ENCODE measurements at regions not wholly inside any gene's neighbourhood (a gene's known extent, or its start where the extent isn't known, plus 50 kb on each side); places are given as distances from the start of the nearest gene placed in this dataset.
"Not testable (repeated sequence)": the region's sequence is repeated elsewhere in the genome, so short reads cannot be mapped to it uniquely, and the experiment has no call there.

DNA sequence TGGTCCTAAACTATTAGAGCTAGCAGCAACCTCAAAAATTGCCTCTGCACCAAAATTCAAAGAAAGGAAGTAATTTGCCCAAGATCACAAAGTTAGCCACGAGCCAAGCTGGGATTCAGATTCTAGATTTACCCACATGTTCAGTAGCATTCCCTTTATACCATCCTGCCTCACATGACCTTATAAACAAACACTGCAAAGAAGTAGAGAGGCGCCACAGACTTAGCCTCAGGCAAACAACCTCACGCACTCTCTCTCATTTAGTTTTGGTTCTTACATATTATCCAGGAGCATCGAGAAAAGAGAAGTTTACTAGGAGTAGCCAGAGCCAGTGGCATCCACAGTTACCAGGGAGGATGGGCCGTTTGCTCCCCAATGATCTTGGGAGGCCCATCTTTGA is 226.6 kb downstream of the OSR1 start:
- no peak for DNase-seq

DNA sequence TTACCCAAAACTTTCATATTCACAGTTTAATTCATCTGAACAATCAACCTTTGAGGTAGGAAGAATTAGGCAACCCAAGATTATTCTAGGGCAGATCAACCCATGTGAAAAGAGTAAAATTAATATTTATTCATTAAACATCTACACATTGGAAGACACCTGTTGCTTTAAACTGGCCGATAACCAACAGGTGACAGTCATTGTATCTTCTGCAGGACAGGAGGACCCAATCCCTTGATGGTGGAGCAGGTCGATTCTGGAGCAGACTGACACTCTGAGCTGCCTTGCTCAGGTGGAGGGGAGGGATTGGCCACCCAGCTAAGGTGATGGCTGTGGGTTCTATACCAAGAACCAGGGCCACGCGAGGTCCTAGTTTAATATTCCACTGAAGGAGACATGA is 230.3 kb downstream of the OSR1 start:
- no peak for DNase-seq

DNA sequence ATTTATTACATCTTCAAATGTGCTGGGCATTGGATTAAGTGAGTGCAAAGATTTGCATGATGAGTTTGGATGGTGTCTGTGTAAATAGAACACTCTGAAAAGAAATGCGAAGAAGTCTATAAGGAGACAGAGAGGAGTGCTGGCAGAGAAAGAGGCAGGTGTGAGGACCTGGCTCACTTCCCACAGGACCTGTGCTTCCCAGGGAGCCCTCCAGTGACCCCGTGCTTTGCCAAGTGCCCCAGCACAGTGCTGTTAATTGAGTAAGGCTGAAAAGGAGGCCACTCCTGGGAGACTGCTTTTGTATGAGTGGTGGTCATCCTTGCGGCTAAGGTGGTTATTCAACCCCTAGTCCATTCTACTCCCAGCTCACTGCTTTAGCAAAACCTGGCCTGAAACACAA is 230.8 kb downstream of the OSR1 start:
- no peak for DNase-seq

DNA sequence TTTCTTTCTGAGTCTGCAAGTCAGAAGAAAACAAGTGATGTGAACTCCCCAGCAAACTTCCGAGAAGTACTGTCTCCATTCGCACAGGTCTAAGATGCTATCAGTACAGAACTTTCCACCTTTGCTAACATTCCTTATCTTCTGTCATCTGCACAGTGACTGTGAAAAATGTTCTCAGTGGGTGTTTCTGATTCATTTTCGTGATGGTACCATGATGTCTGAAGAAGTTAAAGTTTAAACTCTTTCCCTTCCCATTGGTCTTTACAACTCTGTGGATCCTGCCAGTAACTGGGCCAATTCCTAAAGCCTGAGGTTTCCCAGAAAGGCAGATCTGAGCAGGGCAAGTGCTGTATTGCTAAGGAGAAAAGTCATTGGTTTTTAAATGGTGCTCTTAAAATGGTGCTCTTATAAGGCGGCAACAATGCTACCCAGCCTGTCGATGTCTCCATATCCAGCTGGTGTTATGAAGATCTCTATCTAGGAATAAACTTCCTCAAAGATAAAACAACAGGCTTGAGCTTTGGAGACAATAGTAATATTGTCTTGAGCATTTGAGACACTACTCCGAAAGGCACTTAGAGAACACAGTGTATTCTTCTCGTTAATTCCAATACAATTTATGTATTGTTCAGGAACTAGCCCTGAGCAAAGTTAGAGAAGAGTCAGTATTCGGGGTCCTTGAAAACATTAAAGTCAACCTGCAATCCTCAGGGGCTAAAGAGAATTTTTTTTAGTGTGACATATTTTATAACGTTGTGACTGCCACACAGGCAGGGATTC is 232.3 kb downstream of the OSR1 start:
- no peak for DNase-seq

DNA sequence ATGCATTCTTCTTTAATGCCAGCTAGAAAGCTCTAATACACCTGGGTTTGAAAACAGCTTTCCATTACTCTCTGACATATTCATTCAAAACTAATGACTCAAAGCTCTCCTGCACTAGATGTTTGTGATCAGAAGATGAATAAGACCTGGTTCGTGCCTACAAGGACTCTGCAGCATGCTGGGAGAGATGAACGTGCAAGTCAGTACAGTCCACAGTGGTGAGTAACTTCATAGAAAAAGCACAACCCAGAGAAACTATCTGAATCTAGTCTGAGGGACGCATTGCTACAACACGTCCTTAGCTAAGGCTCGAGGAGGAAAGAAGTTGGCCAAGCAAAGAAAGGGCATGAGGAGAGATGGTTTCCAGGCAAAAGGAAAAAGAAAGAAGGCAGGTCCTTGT is 234.3 kb downstream of the OSR1 start:
- DNase-seq, result no peak

DNA sequence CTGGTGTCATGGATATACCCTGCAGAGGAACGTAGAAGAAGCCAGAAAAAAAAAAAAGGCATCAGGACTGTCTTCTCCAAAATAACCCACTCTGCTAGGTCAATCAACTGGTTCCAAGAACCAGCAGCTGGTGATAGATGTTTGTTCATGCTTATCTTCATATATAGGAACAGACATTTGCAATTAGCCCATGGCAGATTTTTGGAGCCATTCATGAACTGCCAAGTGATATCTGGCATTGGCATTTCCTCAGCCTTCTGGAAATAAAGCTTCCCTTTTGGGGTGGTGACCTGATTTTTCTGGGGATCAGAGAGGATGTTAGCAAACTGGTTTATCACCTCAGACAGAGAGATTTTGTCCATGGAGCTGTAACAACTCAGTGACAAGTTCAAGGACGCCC is 234.9 kb downstream of the OSR1 start:
- DNase-seq, result no peak

DNA sequence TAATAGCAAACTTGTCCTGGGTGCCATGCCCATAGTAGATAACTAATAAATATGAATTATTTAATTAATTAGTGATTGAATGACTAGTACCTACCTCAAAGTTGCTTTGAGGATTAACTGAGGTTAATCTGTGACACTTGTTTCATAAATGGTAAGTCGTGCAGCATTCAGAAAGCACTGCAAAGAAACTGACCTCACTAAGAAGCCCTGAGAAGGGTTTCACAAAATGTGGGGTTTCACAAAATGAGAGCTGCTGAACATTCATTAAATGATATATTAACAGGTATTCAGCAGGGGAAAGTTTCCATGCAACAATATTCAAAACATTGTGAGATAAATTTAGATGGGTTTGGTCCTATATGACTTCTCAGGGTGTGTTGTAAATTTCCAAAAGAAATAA is 236.2 kb downstream of the OSR1 start:
- no peak for DNase-seq

DNA sequence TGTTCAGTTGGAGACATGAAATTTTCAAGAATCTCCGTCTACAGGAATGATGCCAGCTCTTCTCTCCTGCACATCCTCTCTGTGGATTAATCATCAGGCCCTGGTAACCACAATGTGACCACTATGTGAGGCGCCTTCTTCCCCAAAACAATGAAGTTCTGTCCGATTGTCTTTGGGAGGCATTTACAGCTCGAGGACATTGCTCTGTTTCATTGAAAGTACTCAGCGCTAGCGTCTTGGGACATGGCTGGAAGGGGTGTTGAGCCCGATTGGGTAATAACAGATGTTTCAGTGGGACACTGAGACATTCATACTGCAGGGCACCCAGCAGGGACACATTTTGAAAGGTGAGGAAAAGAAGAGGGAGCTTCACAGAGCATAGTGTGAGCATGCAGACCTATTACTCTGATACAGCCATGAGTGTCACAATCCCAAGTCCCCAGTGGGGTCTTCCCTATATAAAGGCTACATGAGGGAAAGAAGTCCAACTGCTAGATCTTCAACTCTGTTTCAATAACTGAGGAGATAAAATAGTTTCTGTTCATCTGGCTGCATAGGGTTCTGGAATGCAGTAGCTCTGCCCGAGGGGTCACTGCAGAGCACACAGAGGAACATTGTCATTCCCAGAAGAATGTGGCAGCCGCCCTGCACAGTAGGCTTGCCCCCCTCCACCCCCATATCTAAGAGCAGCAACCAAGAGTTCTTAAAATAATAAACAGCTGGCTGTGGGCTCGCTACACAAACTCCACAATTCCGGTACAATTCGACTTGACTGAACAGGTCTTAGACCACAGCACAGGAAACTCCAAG is 237.3 kb downstream of the OSR1 start:
- no peak for DNase-seq

DNA sequence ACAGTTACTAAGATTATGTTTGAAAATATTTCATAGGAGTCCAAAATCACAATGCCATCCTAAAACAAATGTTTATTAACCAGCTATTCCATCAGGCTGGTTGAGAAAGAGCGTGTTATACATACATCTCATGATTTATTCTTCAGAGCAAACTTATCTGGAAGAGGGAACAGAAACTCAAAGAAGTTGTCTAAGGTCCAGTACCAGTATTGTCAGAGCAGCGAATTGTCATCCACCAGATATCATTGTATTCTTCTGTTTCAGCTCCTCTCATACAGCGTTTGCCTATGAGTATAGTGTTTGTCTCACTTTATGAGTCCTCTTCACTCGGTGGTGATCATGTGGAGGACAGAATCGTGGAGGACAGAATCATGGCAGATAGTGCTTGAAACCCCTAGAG is 238.2 kb downstream of the OSR1 start:
- DNase-seq, result no peak

DNA sequence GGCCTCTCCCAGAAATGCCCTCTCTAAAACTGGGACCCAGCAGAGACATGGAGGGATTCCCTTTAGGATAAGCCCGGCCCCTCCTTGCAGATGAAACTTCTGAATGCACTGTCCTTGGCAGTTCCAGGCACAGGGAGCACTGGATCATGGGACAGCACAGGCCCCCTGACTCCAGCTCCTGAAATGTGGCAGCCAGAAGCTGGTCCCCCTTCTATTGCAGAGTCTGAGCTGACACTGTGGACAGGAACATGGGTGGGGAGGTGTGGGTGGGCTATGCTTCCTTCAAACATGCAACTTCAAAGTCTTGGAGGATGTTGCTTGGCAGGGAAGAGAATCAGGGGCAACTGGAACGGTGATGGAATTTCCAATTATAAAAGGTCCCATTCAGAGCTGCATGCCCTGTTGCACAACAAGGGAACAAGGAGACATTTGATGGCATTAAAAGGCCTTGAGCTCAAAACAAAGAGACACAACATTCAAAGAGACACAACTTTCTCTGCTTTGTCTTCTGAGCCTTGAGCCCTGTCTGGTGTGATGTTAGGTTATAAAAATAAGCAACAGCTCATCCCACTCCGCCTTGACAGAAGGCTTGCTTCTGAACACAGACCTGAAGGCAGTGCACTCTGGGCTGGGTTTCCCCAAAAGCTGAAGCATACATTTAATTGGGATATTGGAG is 239.0 kb downstream of the OSR1 start:
- no peak for DNase-seq

DNA sequence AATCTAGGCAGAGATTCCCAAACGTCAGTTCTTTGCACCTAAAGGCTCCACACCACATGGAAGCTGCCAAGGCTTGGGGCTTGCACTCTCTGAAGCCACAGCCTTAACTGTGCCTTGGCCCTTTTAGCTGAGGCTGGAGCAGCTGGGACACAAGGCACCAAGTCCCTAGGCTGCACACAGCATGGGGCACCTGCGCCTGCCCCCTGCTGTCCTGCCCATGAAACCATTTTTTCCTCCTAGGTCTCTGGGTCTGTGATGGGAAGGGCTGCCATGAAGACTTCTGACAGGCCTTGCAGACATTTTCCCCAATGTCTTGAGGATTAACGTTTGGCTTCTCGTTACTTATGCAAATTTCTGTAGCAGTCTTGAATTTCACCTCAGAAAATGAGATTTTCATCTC is 241.5 kb downstream of the OSR1 start:
- DNase-seq, result no peak

DNA sequence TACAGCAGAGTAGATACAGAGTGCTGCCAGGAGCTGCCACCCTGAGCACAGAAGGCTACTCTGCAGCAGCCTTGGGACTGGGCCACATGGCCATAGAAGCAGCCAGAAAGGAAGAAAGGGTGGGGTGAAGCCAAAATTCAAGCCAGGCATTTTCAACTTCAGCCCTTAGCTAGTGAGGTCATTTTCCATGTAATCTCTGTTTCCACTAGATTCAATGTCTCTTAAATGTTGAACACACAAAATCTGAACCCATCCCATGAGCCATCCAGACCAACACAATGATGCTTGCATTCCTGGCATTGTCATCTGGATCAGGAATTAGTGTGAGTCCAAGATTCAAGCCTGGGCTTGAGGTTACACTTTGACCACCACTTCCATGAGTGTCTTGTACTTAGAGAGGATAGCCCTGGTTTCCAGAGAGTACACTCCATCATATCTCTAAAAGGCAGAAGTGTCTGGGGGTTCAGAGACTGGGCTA is 243.6 kb downstream of the OSR1 start:
- DNase-seq, result no peak

DNA sequence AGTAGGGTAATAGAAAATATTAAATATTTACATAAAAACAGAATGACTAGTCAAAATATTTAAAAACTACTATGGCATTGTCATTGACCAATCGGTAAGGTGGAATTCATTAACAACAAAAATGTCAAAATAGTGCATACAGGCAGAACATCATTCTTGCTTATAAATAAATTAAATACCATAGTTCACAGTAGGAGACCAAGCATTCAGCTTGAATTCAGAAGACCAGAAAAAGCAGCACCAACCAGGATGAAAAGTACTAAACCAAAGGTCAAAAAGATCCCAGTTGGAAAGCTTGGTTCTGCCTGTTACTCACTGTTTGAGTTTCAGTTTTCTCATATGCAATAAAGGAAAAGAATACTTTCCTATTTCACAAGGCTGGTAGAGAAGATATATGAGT is 244.3 kb downstream of the OSR1 start:
- DNase-seq, result no peak

DNA sequence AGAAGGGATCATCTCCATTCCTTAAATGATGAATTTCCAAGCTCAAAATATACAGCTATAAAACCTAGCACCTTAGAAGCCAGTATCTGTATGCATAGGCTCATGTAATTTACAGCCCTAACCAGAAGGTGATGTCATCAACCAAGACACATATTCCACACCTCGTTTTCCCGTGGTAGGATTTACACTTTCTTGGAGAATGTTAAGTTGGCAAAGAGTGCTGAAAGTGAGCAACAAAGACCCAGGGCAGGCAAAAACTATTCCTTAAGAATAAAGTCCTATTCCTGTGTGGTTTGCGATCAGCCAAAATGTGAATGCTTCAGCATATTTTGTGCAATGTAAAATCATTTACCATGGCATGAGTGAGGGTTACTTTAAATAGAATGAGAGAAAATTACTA is 247.1 kb downstream of the OSR1 start:
- no peak for DNase-seq

DNA sequence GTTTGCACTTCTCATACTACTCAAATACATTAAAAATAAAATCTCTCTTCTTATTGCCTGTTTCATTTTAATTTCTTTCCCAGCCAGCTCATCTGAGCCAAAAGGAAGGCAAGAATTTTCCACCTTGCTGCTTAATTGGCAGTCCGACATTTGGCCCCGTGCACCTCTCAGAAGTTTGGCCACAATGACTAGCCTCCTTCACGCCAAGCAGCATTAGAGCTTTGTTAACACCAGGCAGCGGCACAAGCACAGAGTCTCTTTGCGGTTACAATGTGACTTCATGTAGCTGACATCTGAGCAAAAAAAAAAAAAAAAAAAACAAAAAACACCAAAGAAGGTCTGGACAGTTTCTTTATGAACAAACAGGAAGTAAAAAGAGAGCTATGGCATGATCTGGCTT is 248.9 kb downstream of the OSR1 start:
- DNase-seq, result no peak

DNA sequence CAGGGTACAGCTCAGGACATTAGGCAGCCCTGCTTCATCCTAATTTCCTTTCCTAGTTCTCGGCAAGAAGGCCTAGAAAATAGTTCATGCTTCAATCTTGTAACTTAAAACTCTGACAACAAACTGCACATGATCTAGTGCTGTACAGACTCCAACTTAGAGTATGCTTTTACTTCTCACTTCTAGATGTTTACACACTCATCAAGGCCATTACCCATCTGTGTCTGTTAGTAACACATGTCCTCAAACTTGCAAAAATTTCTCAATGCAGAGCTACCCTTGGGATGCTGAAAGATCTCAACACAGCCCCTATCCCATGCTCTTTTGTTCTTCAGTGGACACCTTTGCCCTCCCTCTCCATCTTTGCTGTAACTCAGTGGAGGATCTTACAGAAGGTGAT is 252.0 kb downstream of the OSR1 start:
- no peak for DNase-seq

DNA sequence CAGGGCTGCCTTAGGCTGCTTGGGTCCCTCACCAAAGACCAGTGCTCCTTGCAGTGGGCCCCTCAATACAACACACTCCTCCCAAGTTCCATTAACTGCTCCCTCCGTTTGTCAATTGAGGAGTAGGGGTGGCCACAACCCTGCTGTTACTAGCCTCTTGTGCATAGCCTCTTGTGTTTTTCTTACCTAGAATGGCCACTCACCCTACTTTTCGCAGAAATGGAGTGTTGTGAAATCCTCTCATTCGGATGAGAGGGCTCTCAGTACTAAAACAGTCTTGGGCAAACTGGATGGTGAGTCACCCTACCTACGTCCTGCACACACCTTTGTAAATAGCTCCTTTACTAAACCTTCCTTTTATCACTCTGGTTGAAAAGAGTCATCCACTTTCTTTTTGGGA is 253.9 kb downstream of the OSR1 start:
- DNase-seq, result no peak

DNA sequence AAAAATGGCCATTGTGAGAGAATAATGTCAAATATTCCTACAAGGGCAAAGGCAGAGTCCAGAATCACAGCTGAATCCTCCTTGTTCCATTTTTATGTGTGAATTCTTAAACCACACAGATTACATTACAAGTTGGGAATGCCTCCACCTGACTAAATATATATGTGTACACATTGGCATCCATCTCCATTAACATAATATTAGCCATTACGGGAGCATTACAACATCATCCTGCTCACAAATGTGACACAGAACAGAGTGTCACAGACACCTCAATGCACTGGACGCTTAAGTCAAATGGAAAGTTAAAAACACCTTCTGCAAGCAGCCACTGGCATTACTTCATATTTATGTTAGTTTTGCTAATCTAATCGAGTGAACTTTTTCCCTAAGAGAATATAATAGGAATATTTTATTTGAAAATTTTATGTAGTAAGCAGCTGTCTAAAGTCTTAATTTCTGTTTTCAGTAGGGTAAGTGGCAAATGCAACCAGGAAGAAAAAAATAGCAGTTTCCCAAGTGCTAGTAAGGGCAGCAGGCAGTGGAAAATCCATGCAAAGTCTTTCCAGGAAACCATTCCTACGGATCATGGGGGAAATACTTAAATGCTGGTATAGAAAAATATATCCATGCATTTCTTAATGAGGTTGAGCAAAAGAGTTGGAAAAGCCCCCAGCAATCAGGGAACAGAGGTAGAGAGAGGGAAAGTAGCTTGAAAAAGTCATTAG is 255.6 kb downstream of the OSR1 start:
- no peak for DNase-seq

DNA sequence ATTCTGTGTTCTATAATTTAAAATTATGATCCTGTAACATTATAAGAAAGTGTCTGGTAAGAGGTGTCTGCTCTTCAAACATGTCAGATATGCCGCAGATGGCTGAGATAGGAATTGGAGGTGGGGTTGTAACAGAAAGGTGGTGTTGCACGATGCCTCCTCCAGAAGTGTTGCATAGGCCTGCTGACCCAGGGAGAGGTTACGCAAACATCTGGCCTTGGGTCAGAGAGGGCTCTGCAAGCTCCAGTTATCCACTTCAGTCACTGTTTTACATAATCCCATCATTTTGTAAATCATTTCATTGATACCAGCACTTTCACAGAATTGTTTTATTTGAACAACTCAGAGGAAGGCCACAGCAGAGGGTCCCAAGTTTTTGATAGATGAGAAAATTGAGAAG is 256.5 kb downstream of the OSR1 start:
- DNase-seq, result no peak

DNA sequence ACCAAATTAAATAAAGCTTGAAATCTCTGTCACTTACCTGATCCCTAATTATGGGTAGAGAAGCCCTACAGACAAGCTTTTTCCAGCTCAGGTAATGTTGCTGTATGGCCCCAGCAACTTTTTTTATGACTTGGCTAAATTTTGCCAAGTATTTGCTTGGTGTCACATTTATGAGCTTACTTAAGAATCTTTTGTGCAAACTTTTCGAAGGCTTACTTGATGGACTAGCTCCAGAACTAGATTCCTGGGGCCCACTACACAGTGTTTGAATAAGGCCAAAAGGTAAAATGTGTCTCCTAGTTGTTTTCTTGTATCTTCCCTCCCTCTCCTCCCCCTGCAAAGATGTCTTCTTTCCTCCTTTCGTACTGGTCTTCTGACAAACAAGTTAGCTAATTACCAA is 257.9 kb downstream of the OSR1 start:
- DNase-seq, result no peak

DNA sequence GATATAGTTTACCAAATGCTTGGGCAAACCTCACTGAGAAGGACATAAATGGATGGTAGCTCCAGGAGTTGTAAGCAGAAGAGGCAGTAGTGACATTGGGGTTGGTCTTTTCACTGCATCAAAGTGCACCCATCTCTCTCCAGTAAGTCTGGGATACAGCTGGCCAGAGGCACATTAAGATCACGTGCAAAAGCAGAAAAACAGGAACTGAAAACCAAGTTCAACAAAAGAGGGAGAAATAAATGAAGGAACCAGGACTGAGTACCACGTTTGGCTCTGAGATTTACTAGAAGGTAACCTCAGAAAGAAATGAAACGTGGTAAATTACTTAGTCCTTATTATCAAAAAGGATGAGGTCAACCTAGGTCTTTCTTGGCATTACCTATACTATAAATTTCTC is 259.2 kb downstream of the OSR1 start:
- no peak for DNase-seq

DNA sequence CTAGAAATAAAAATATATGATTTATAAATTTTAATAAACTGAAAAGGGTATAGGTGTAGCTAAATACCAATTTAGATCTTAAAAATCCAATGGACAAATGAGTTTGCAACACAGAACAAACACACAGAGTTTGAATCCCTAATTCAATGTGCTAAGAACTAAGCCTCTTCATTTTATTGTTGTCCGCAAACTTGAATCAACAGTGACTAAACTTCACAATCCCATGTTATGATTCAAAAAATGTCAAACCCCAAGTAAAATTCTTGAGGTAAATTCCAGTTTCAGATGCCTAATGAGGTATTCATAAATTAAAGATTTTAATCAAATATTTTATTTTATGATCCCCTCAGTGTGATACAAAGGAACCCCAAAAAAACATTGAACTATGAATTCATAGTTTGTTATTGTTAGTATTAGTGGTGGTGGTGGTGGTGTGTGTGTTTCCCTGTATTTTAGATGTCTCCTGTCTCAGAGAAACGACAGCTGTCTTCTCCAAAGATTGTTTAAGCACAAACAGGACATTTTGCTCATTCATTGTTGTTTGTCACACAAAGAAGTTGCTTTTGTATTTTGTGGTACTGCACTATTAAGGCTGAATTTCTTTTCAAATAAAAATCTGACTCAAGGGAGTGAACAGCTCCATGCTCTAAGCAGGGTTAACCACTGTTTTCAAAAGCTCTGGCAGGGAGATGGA is 259.8 kb downstream of the OSR1 start:
- no peak for DNase-seq

DNA sequence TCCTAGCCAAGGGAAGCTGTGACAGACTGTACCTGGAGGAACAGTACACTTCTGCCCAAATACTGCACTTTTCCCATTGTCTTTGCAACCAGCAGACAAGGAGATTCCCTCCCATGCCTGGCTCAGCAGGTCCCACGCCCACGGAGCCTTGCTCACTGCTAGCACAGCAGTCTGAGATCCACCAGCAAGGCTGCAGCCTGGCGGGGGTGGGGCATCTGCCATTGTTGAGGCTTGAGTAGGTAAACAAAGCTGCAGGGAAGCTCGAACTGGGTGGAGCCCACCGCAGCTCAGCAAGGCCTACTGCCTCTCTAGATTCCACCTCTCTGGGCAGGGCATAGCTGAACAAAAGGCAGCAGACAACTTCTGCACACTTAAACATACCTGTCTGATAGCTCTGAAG is 268.9 kb downstream of the OSR1 start:
- not testable (repeated sequence) for DNase-seq

Measured in GOT3 (cell line).